GM12875 (cell line): ENCODE measurements at regions not wholly inside any gene's neighbourhood (a gene's known extent, or its start where the extent isn't known, plus 50 kb on each side); places are given as distances from the start of the nearest gene placed in this dataset.

Source experiments
- H3K4me3 ChIP-seq: one replicate; pipeline ENCODE4 v1.5.1; 2011; ENCODE audit warnings: low read depth, low read length, control low read depth
- TF ChIP-seq, protein P1 (sequence below): IDR thresholded peaks from 2 replicates; pipeline ENCODE4 v1.5.1; 2011; ENCODE audit warnings: low read depth, mild to moderate bottlenecking, control low read depth, inconsistent platforms, low read length, moderate library complexity, borderline replicate concordance; ENCODE audit not compliant: insufficient read depth

DNA sequence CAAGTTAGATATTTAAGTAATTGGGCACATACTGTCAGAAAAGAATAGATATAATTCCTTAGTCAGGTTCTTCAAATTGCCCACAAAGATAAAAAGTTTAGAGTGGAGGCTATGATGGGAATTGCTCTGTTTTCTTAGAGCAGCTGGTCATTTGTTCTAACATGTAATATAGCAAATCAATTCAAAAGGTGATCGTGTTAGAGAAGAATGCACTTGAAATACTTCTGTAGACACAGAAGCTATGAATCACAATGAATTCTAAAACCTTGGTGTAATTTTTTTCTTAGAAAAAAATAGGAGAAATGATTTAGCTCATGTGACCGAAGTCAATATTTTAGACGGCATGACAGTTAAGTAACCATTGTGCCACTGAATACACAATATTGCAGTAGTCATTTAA lies 918.1 kb upstream of the LRATD1 start:
- no peak overlapping the region for H3K4me3 ChIP-seq
- TF ChIP-seq, protein P1, sequence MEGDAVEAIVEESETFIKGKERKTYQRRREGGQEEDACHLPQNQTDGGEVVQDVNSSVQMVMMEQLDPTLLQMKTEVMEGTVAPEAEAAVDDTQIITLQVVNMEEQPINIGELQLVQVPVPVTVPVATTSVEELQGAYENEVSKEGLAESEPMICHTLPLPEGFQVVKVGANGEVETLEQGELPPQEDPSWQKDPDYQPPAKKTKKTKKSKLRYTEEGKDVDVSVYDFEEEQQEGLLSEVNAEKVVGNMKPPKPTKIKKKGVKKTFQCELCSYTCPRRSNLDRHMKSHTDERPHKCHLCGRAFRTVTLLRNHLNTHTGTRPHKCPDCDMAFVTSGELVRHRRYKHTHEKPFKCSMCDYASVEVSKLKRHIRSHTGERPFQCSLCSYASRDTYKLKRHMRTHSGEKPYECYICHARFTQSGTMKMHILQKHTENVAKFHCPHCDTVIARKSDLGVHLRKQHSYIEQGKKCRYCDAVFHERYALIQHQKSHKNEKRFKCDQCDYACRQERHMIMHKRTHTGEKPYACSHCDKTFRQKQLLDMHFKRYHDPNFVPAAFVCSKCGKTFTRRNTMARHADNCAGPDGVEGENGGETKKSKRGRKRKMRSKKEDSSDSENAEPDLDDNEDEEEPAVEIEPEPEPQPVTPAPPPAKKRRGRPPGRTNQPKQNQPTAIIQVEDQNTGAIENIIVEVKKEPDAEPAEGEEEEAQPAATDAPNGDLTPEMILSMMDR = no peak

DNA sequence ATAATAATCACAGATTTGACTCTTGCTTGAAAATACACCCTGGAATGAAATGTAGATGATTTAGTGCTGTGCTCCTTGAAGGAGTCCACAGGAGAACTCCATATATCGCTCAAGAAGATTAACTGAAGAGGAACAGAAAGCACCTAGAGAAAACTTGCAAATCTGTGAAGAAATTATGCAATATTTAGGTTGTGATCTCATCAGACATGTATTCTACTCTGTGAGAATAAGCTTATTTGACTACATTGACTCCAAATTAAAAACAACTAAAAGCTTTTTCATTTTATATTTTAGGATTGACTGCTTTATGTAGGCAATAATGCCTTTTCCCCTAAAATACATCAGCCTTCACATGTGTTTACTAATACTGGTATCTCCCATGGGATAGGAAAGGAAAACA lies 906.6 kb upstream of the LRATD1 start:
- H3K4me3 ChIP-seq = no peak overlapping the region
- TF ChIP-seq, protein P1 = no peak

DNA sequence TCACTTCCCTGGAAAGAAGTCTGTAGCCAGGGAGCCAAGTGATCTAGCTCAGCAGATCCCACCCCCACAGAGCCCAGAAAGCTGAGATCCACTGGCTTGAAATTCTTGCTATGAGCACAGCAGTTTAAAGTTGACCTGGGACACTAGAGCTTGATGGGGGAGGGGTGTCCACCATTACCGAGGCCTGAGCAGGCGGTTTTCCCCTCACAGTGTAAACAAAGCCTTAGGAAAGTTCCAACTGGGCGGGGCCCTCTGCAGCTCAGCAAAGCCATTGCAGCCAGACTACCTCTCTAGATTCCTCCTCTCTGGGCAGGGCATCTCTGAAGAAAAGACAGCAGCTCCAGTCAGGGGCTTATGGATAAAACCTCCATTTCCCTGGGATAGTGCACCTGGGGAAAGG lies 887.2 kb upstream of the LRATD1 start:
- H3K4me3 ChIP-seq = no peak overlapping the region
- TF ChIP-seq, protein P1 = no peak

DNA sequence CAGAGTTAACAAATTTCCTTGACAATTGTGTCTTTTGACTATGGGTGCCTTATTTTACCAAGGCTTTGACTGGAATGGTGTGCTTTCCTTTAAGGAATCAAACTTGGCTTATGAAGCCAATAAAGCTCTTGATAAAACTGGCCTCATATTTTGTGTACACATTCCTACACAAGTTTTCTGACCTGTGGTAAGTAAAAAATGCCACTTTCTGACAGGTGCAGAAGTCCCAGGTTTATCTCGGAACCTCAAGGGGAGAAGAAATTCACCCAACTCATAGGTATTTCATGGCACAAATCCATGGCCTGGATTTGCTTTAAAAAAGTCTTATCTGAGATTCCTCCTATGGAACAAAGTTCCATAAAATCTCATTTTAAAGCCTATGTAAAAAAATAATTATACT lies 880.6 kb upstream of the LRATD1 start:
- TF ChIP-seq, protein P1 = no peak
- H3K4me3 ChIP-seq = no peak overlapping the region

DNA sequence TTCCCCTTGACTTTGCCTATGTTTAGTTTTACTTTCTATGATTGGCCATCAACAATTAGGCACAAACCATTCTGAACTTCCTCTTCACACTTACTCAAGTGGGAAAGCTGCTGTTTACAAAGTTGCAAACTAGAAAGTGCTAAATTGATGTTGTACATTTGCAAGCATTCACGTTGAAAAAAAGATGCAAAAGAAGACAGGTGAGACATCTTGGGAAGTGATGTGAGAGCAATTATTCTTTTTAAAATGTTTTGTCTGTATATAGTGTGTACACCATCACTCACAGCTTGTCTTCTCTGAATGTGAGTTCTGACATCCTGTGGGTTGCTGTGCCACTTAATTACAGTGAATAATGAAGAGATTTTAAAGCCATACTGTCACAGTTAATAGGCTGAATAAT lies 874.1 kb upstream of the LRATD1 start:
- TF ChIP-seq, protein P1 = no peak
- H3K4me3 ChIP-seq = no peak overlapping the region

DNA sequence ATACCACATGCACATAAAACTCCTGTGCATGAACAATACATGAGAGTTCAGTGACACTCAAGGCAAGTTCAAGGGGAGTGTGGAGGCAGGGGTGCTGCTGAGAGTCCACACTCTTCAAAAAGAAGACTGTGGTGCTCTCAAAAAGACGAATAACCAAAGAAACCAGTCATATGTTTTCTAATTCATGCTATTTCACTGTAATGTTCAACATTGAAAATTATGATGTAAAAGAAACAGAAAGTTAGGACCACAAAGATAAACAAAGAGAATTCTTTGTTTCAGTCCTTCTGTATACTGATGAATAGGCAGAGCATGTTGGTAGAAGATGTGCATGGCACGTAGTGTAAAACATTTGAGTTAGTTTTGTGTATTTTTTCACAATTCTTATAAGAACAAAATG lies 864.2 kb upstream of the LRATD1 start:
- no peak overlapping the region for H3K4me3 ChIP-seq
- TF ChIP-seq, protein P1 = no peak

DNA sequence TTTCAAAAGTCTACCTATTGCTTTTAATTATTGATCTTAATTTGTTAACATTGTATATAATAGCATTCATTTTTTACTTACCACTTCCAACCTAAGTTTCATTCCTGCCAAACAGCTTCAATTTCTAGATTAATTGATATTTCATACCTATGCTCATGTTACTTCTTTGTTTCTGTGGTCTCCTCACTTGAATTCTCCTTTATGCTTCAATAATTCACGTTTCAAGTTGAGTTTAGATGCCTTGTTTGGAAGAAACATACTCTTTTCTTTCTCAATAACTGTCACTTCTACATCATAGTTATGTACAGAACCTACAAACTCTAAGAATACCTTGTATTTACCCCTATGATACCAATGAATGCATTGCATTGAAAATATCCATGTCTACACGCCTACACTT lies 862.2 kb upstream of the LRATD1 start:
- TF ChIP-seq, protein P1 = no peak
- H3K4me3 ChIP-seq = no peak overlapping the region
